EH (cell line): ENCODE measurements at regions not wholly inside any gene's neighbourhood (a gene's known extent, or its start where the extent isn't known, plus 50 kb on each side); places are given as distances from the start of the nearest gene placed in this dataset.
A peak's percentile ranks its signal among the peaks of the same experiment; 100 is the strongest.

Experiments
- DNase-seq: peaks from one replicate; pipeline ENCODE4 v3.0.0-alpha.2; 2015; ENCODE audit warnings: low read depth

- DNase-seq: no peak
These were observed 239.9 kb downstream of the ZNF516 start for GRCh38 chr18:76255070-76255683.

- no peak for DNase-seq
These were observed 242.2 kb downstream of the ZNF516 start for GRCh38 chr18:76252880-76253279.

- DNase-seq: no peak
These were observed 242.9 kb downstream of the ZNF516 start for GRCh38 chr18:76252139-76252538.

GRCh38 chr18:76251691-76252090, 243.4 kb downstream of the ZNF516 start:
- no peak for DNase-seq

GRCh38 chr18:76246590-76246989, 248.5 kb downstream of the ZNF516 start:
- peak; percentile 11 for DNase-seq

- no peak for DNase-seq
These were observed 260.4 kb downstream of the ZNF516 start for GRCh38 chr18:76234676-76235060.

GRCh38 chr18:76233876-76234675, 261.0 kb downstream of the ZNF516 start:
- peak; percentile 19 for DNase-seq

GRCh38 chr18:76233406-76233805, 261.6 kb downstream of the ZNF516 start:
- DNase-seq: no peak

- DNase-seq: peak; percentile 57
These were observed 262.3 kb downstream of the ZNF516 start for GRCh38 chr18:76232779-76233178.

- DNase-seq: no peak
These were observed 263.0 kb downstream of the ZNF516 start for GRCh38 chr18:76232010-76232409.

GRCh38 chr18:76231402-76231801, 263.6 kb downstream of the ZNF516 start:
- no peak for DNase-seq

- no peak for DNase-seq
These were observed 264.3 kb downstream of the ZNF516 start for GRCh38 chr18:76230791-76231190.

- DNase-seq: no peak
These were observed 266.3 kb downstream of the ZNF516 start for GRCh38 chr18:76228716-76229115.

- no peak for DNase-seq
These were observed 267.3 kb downstream of the ZNF516 start for GRCh38 chr18:76227759-76228158.

GRCh38 chr18:76223403-76223802, 271.6 kb downstream of the ZNF516 start:
- no peak for DNase-seq

- DNase-seq: no peak
These were observed 276.0 kb downstream of the ZNF516 start for GRCh38 chr18:76219023-76219422.

- no peak for DNase-seq
These were observed 278.9 kb downstream of the ZNF516 start for GRCh38 chr18:76216096-76216495.

- no peak for DNase-seq
These were observed 281.1 kb downstream of the ZNF516 start for GRCh38 chr18:76213991-76214390.

- DNase-seq: no peak
These were observed 282.1 kb downstream of the ZNF516 start for GRCh38 chr18:76212960-76213359.

GRCh38 chr18:76209597-76209996, 285.4 kb downstream of the ZNF516 start:
- DNase-seq: peak; percentile 50

- DNase-seq: peak; percentile 4
These were observed 286.2 kb downstream of the ZNF516 start for GRCh38 chr18:76208678-76209306.

GRCh38 chr18:76205906-76206305, 289.1 kb downstream of the ZNF516 start:
- no peak for DNase-seq

GRCh38 chr18:76203552-76203951, 291.5 kb downstream of the ZNF516 start:
- no peak for DNase-seq
